ENCODE measurements at regions not wholly inside any gene's neighbourhood (a gene's known extent, or its start where the extent isn't known, plus 50 kb on each side); places are given as distances from the start of the nearest gene placed in this dataset.

DNA sequence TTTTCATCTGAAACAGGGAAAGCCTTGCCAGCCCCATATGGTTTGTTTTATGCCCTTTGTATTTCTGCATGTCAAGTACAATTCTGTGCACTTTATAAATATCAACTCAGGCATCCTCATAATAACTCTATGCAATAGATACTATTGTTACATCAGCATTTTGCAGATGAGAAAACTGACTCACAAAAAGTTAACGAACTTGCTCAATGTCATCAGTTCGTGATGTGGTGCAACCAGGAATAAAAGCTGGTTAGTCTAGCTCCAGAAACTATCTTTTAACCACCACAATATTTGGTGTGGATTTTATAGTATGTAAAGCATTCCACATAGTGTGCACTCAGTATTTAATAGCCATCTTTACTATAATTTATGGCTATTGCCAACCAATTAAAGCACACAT, 134.9 kb downstream of the MRPS30 start:
- TF ChIP-seq, protein P1, sequence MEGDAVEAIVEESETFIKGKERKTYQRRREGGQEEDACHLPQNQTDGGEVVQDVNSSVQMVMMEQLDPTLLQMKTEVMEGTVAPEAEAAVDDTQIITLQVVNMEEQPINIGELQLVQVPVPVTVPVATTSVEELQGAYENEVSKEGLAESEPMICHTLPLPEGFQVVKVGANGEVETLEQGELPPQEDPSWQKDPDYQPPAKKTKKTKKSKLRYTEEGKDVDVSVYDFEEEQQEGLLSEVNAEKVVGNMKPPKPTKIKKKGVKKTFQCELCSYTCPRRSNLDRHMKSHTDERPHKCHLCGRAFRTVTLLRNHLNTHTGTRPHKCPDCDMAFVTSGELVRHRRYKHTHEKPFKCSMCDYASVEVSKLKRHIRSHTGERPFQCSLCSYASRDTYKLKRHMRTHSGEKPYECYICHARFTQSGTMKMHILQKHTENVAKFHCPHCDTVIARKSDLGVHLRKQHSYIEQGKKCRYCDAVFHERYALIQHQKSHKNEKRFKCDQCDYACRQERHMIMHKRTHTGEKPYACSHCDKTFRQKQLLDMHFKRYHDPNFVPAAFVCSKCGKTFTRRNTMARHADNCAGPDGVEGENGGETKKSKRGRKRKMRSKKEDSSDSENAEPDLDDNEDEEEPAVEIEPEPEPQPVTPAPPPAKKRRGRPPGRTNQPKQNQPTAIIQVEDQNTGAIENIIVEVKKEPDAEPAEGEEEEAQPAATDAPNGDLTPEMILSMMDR (IDR thresholded peaks at IDR 0.05) = no peak
- TF ChIP-seq POLR2A (IDR thresholded peaks at IDR 0.05) = no peak
